SU-DHL-6 (cell line): ENCODE measurements at regions not wholly inside any gene's neighbourhood (a gene's known extent, or its start where the extent isn't known, plus 50 kb on each side); places are given as distances from the start of the nearest gene placed in this dataset.

Experiments
- H2AFZ ChIP-seq: fragments of 200-600 bp; sonication (generic); 2 replicates; pipeline ENCODE4 v1.6.1; 2014; ENCODE audit warnings: low read depth, mild to moderate bottlenecking, moderate library complexity, mixed read lengths, antibody characterized with exemption, low read length; ENCODE audit not compliant: severe bottlenecking
- H3F3A ChIP-seq: fragments of 200-600 bp; shearing (Covaris generic); 2 replicates; pipeline ENCODE4 v1.6.0; 2016; ENCODE audit warnings: antibody characterized with exemption, mild to moderate bottlenecking; ENCODE audit not compliant: insufficient read depth
- H3K27ac ChIP-seq: fragments of 200-600 bp; sonication (generic); 2 replicates; pipeline ENCODE4 v1.5.1; 2016; ENCODE audit warnings: low read depth, mild to moderate bottlenecking, low read length, moderate library complexity, mixed read lengths
- H3K27me3 ChIP-seq: fragments of 200-600 bp; sonication (generic), shearing (Covaris generic); 2 replicates; pipeline ENCODE4 v1.6.0; 2014; ENCODE audit warnings: mild to moderate bottlenecking, low read length
- H3K36me3 ChIP-seq: fragments of 200-600 bp; sonication (generic); 2 replicates; pipeline ENCODE4 v1.6.1; 2014; ENCODE audit warnings: mild to moderate bottlenecking, low read length, mixed read lengths
- H3K4me2 ChIP-seq: fragments of 300-600, 200-600 bp; shearing (Covaris generic), sonication (generic); 2 replicates; pipeline ENCODE4 v1.6.0; 2014; ENCODE audit warnings: low read length, low read depth, mild to moderate bottlenecking; ENCODE audit not compliant: poor library complexity, severe bottlenecking
- H3K4me3 ChIP-seq: fragments of 200-600 bp; sonication (generic); 2 replicates; pipeline ENCODE4 v1.5.1; 2014; ENCODE audit warnings: antibody characterized with exemption, low read length, mild to moderate bottlenecking, mixed read lengths; ENCODE audit not compliant: insufficient read depth, poor library complexity, severe bottlenecking
- H3K79me2 ChIP-seq: fragments of 200-600 bp; sonication (generic); 2 replicates; pipeline ENCODE4 v1.6.1; 2014; ENCODE audit warnings: mild to moderate bottlenecking, low read length, moderate library complexity; ENCODE audit not compliant: insufficient read depth
- H3K9ac ChIP-seq: fragments of 200-600 bp; sonication (generic); 2 replicates; pipeline ENCODE4 v1.7.0; 2014; ENCODE audit warnings: mild to moderate bottlenecking, low read length
- H3K9me2 ChIP-seq: fragments of 200-600 bp; sonication (generic); replicated peaks from 2 replicates; pipeline ENCODE4 v1.6.1; 2014; ENCODE audit warnings: low read length; ENCODE audit not compliant: insufficient read depth
- H3K9me3 ChIP-seq: fragments of 200-600 bp; sonication (generic); 2 replicates; pipeline ENCODE4 v1.6.1; 2014; ENCODE audit warnings: low read length, mixed read lengths; ENCODE audit not compliant: insufficient read depth
- H4K20me1 ChIP-seq: fragments of 200-600 bp; sonication (generic); 2 replicates; pipeline ENCODE4 v1.6.1; 2014; ENCODE audit warnings: low read depth, mild to moderate bottlenecking, antibody characterized with exemption, low read length, moderate library complexity, mixed read lengths
- CTCF ChIP-seq: fragments of 200-600 bp; sonication (generic); IDR thresholded peaks from one replicate; pipeline ENCODE4 v1.5.1; 2017; ENCODE audit warnings: antibody characterized with exemption, mild to moderate bottlenecking, low read length, moderate library complexity; ENCODE audit not compliant: insufficient read depth, poor library complexity, severe bottlenecking
- EZH2phosphoT487 ChIP-seq: fragments of 200-600 bp; sonication (generic), shearing (Covaris generic); conservative IDR thresholded peaks from 2 replicates; pipeline ENCODE4 v1.6.1; 2018; ENCODE audit warnings: mild to moderate bottlenecking, antibody characterized with exemption, low read length, moderate library complexity, mixed read lengths

GRCh38 chr21:35578347-35578782, 482.0 kb downstream of the SETD4 start:
- Histone ChIP-seq H3K9ac (no peak overlapping the region), H3K9me3 (no peaks in the 10 kb centered on the region), H3K27me3 (no peaks in the 10 kb centered on the region), H3K79me2 (no peaks in the 10 kb centered on the region), H3K9me2 (no peaks in the 10 kb centered on the region), H3K27ac (no peak overlapping the region), H3F3A (no peaks in the 10 kb centered on the region), H3K4me3 (no peak overlapping the region), H2AFZ (no peak overlapping the region), H4K20me1 (no peaks in the 10 kb centered on the region), H3K36me3 (no peaks in the 10 kb centered on the region), H3K4me2 (no peak overlapping the region)
- no peak for TF ChIP-seq CTCF
- TF ChIP-seq EZH2phosphoT487 = no peak

- H3K9me3 ChIP-seq = no peaks in the 10 kb centered on the region
- no peak overlapping the region for H2AFZ ChIP-seq
- no peak overlapping the region for H3K4me3 ChIP-seq
- H3K27ac ChIP-seq = no peak overlapping the region
- no peaks in the 10 kb centered on the region for H3K36me3 ChIP-seq
- no peak overlapping the region for H3K9ac ChIP-seq
- no peaks in the 10 kb centered on the region for H3F3A ChIP-seq
- no peaks in the 10 kb centered on the region for H3K79me2 ChIP-seq
- H4K20me1 ChIP-seq = no peaks in the 10 kb centered on the region
- no peaks in the 10 kb centered on the region for H3K27me3 ChIP-seq
- TF ChIP-seq CTCF (no peak), EZH2phosphoT487 (no peak)
- no peak overlapping the region for H3K4me2 ChIP-seq
- H3K9me2 ChIP-seq = no peaks in the 10 kb centered on the region
Measured at GRCh38 chr21:35575280-35575915, 484.9 kb downstream of the SETD4 start.

- Histone ChIP-seq H3K79me2 (no peaks in the 10 kb centered on the region), H3K4me3 (no peak overlapping the region), H3F3A (no peaks in the 10 kb centered on the region), H4K20me1 (no peaks in the 10 kb centered on the region), H3K9ac (no peak overlapping the region), H3K9me3 (no peaks in the 10 kb centered on the region), H3K9me2 (no peaks in the 10 kb centered on the region), H3K36me3 (no peaks in the 10 kb centered on the region), H3K27ac (no peak overlapping the region), H3K4me2 (no peak overlapping the region), H2AFZ (no peak overlapping the region), H3K27me3 (no peaks in the 10 kb centered on the region)
- TF ChIP-seq CTCF = no peak
- TF ChIP-seq EZH2phosphoT487 = no peak
Measured at GRCh38 chr21:35573472-35574374, 486.6 kb downstream of the SETD4 start.
